Astrocyte (in vitro differentiated cells and primary cell): ENCODE measurements at regions not wholly inside any gene's neighbourhood (a gene's known extent, or its start where the extent isn't known, plus 50 kb on each side); places are given as distances from the start of the nearest gene placed in this dataset.

Source experiments
- CTCF ChIP-seq: IDR thresholded peaks from 2 replicates; pipeline ENCODE4 v1.5.1; 2011; ENCODE audit warnings: low read depth, mild to moderate bottlenecking, inconsistent platforms, low read length, moderate library complexity; ENCODE audit not compliant: insufficient read depth
- EZH2 ChIP-seq: IDR thresholded peaks from 2 replicates; pipeline ENCODE4 v1.6.1; 2012; ENCODE audit warnings: mild to moderate bottlenecking, low read length, inconsistent platforms; ENCODE audit not compliant: insufficient read depth

- TF ChIP-seq EZH2 (no peak), CTCF (no peak)
Observed at GRCh38 chr10:3465406-3465891, 292.9 kb upstream of the PITRM1 start.
